Left ventricle myocardium inferior (tissue), 1 donor: ENCODE measurements at regions not wholly inside any gene's neighbourhood (a gene's known extent, or its start where the extent isn't known, plus 50 kb on each side); places are given as distances from the start of the nearest gene placed in this dataset.

Experiments used
- DNase-seq: peaks from one replicate; pipeline ENCODE4 v3.0.0-alpha.2; 2020
- H3K27ac ChIP-seq: fragments of 200-600 bp; replicated peaks from 2 replicates; pipeline ENCODE4 v1.8.0; 2021
- H3K27me3 ChIP-seq: fragments of 200-600 bp; 2 replicates; pipeline ENCODE4 v1.8.0; 2021; ENCODE audit warnings: low read depth
- H3K36me3 ChIP-seq: fragments of 200-600 bp; 2 replicates; pipeline ENCODE4 v1.8.0; 2021
- H3K4me1 ChIP-seq: fragments of 200-600 bp; 2 replicates; pipeline ENCODE4 v1.8.0; 2021
- H3K4me3 ChIP-seq: fragments of 200-600 bp; 2 replicates; pipeline ENCODE4 v1.8.0; 2021; ENCODE audit warnings: mild to moderate bottlenecking, moderate library complexity
- H3K9me3 ChIP-seq: fragments of 200-600 bp; replicated peaks from 2 replicates; pipeline ENCODE4 v1.8.0; 2021
- CTCF ChIP-seq: fragments of 200-600 bp; IDR thresholded peaks from 2 replicates; pipeline ENCODE4 v1.8.0; 2021; ENCODE audit warnings: antibody characterized with exemption, mild to moderate bottlenecking, borderline replicate concordance
- intact Hi-C: fragments of 100-400 bp; cut with micrococcal nuclease; formaldehyde crosslinking; loops from one replicate; pipeline ENCODE4 v1.11.0; 2022
- donor health status: DM: no; HTN: yes; CAD: no; lungs with severe emphysema.

GRCh38 chr4:138727731-138728130 is 287.9 kb upstream of the NOCT start:
- intact Hi-C loops: no loop called here
- no peak for DNase-seq
- TF ChIP-seq CTCF: no peak
- Histone ChIP-seq H3K36me3 (no peaks in the 10 kb centered on the region), H3K4me1 (no peaks in the 10 kb centered on the region), H3K27ac (no peak overlapping the region), H3K9me3 (no peaks in the 10 kb centered on the region), H3K27me3 (no peaks in the 10 kb centered on the region), H3K4me3 (no peak overlapping the region)

- Histone ChIP-seq H3K36me3 (no peaks in the 10 kb centered on the region), H3K27ac (no peak overlapping the region), H3K4me1 (no peaks in the 10 kb centered on the region), H3K4me3 (no peak overlapping the region), H3K9me3 (no peaks in the 10 kb centered on the region), H3K27me3 (no peaks in the 10 kb centered on the region)
- DNase-seq: no peak
- no peak for TF ChIP-seq CTCF
- intact Hi-C loops: no loop called here
These were observed 291.1 kb upstream of the NOCT start for GRCh38 chr4:138724530-138724929.

GRCh38 chr4:138716559-138717335 is 298.8 kb upstream of the NOCT start:
- TF ChIP-seq CTCF: no peak
- intact Hi-C loops: no loop called here
- DNase-seq: no peak
- Histone ChIP-seq H3K4me3 (no peak overlapping the region), H3K9me3 (no peaks in the 10 kb centered on the region), H3K27ac (no peak overlapping the region), H3K27me3 (no peaks in the 10 kb centered on the region), H3K4me1 (no peaks in the 10 kb centered on the region), H3K36me3 (no peaks in the 10 kb centered on the region)

GRCh38 chr4:138710297-138710696 is 305.3 kb upstream of the NOCT start:
- no peaks in the 10 kb centered on the region for H3K9me3 ChIP-seq
- no peak for TF ChIP-seq CTCF
- DNase-seq: no peak

GRCh38 chr4:138709859-138710258 is 305.7 kb upstream of the NOCT start:
- Histone ChIP-seq H3K36me3 (no peaks in the 10 kb centered on the region), H3K9me3 (no peaks in the 10 kb centered on the region), H3K4me3 (no peak overlapping the region), H3K27ac (no peak overlapping the region), H3K27me3 (no peaks in the 10 kb centered on the region), H3K4me1 (no peaks in the 10 kb centered on the region)
- no peak for TF ChIP-seq CTCF
- intact Hi-C loops: no loop called here
- DNase-seq: no peak

More at GRCh38 chr4:138710297-138710696, 305.3 kb upstream of the NOCT start:
- Histone ChIP-seq H3K4me1 (no peaks in the 10 kb centered on the region), H3K36me3 (no peaks in the 10 kb centered on the region), H3K27me3 (no peaks in the 10 kb centered on the region), H3K4me3 (no peak overlapping the region), H3K27ac (no peak overlapping the region)
- intact Hi-C loops: no loop called here
